ENCODE measurements at regions not wholly inside any gene's neighbourhood (a gene's known extent, or its start where the extent isn't known, plus 50 kb on each side); places are given as distances from the start of the nearest gene placed in this dataset.
"Not testable (repeated sequence)": the region's sequence is repeated elsewhere in the genome, so short reads cannot be mapped to it uniquely, and the experiment has no call there.

DNA sequence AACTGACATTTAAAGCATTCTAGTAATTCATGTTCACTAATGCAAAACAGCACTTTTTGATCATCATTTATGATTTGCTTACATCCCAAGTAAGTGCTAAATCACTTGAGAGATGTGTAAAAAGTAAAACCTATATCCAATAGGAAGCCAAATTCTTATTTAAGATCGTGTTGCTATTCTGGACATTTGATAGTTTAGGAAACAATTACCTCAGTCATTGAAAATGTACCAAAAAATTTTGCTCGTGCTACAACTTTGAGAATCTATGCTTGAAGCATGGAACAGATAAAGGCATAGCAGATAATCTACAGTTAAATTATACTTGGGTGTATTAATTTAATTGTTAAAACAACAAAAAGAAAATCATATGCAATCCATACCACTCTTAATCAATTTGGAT, 571.6 kb upstream of the NR2F2 start:
- H3K27ac ChIP-seq (ENCODE audit: low read length), result no peak overlapping the region
- no peaks in the 10 kb centered on the region for H3K9me3 ChIP-seq (ENCODE audit: control insufficient read depth in 1 of 2, low read length in 2 of 2)
- H3K4me3 ChIP-seq (ENCODE audit: low read depth in 1 of 2, low read length in 2 of 2), result no peak overlapping the region

GRCh38 chr15:95760508-95760907, 570.0 kb upstream of the NR2F2 start:
- H3K4me3 ChIP-seq (ENCODE audit: low read depth in 1 of 2, low read length in 2 of 2), result no peak overlapping the region
- no peaks in the 10 kb centered on the region for H3K4me1 ChIP-seq (ENCODE audit: control insufficient read depth in 1 of 2, insufficient read depth in 2 of 2, low read length in 2 of 2)
- no peak overlapping the region for H3K27ac ChIP-seq (ENCODE audit: low read length)
- H3K27me3 ChIP-seq (ENCODE audit: low read depth, low read length), result no peaks in the 10 kb centered on the region
- no peaks in the 10 kb centered on the region for H3K9me3 ChIP-seq (ENCODE audit: control insufficient read depth in 1 of 2, low read length in 2 of 2)
- no peaks in the 10 kb centered on the region for H3K36me3 ChIP-seq (ENCODE audit: control insufficient read depth in 1 of 2, insufficient read depth in 2 of 2, low read length in 2 of 2)

More for the DNA sequence above, 571.6 kb upstream of the NR2F2 start:
- no peaks in the 10 kb centered on the region for H3K4me1 ChIP-seq (ENCODE audit: control insufficient read depth in 1 of 2, insufficient read depth in 2 of 2, low read length in 2 of 2)
- no peaks in the 10 kb centered on the region for H3K36me3 ChIP-seq (ENCODE audit: control insufficient read depth in 1 of 2, insufficient read depth in 2 of 2, low read length in 2 of 2)
- H3K27me3 ChIP-seq (ENCODE audit: low read depth, low read length), result no peaks in the 10 kb centered on the region

- H3K27ac ChIP-seq (ENCODE audit: low read length), result no peak overlapping the region
- no peak overlapping the region for H3K4me3 ChIP-seq (ENCODE audit: low read depth in 1 of 2, low read length in 2 of 2)
- no peaks in the 10 kb centered on the region for H3K9me3 ChIP-seq (ENCODE audit: control insufficient read depth in 1 of 2, low read length in 2 of 2)
- H3K4me1 ChIP-seq (ENCODE audit: control insufficient read depth in 1 of 2, insufficient read depth in 2 of 2, low read length in 2 of 2), result no peaks in the 10 kb centered on the region
- H3K27me3 ChIP-seq (ENCODE audit: low read depth, low read length), result no peaks in the 10 kb centered on the region
- no peaks in the 10 kb centered on the region for H3K36me3 ChIP-seq (ENCODE audit: control insufficient read depth in 1 of 2, insufficient read depth in 2 of 2, low read length in 2 of 2)
Observed at GRCh38 chr15:95761501-95762165, 568.9 kb upstream of the NR2F2 start.

DNA sequence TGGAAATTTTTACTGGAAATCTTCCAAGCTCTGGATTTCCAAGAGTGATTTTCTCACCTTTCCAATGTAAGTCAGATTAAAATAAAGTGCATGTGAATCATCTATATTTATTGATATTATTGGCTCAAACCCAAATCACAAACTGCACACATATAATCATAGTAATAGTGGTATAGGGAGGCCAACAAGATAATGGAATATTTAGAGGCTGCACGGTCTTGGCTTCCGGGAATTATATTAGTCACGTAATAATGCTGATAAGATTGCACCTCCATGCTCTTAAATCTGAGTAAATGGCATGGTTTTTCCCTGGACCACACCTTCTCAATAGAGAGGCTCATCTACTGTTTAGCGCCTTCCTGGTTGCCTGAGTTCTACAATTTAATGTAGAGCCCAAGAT, 567.1 kb upstream of the NR2F2 start:
- H3K4me3 ChIP-seq (ENCODE audit: low read depth in 1 of 2, low read length in 2 of 2), result no peak overlapping the region
- no peaks in the 10 kb centered on the region for H3K9me3 ChIP-seq (ENCODE audit: control insufficient read depth in 1 of 2, low read length in 2 of 2)
- no peaks in the 10 kb centered on the region for H3K36me3 ChIP-seq (ENCODE audit: control insufficient read depth in 1 of 2, insufficient read depth in 2 of 2, low read length in 2 of 2)
- H3K4me1 ChIP-seq (ENCODE audit: control insufficient read depth in 1 of 2, insufficient read depth in 2 of 2, low read length in 2 of 2), result no peaks in the 10 kb centered on the region
- H3K27me3 ChIP-seq (ENCODE audit: low read depth, low read length), result no peaks in the 10 kb centered on the region
- no peak overlapping the region for H3K27ac ChIP-seq (ENCODE audit: low read length)

DNA sequence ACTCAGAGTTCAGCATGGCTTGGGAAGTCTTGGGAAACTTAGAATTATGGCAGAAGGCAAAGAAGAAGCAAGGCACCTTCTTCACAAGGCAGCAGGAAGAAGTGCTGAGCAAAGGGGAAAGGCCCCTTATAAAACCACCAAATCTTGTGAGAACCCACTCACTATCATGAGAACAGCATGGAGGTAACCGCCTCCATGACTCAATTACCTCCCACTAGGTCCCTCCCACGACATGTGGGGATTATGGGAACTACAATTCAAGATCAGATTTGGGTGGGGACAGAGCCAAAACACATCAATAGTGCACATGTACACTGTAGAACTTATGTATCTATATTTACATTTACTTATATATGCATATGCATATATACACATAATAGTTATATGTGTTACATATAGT, 565.3 kb upstream of the NR2F2 start:
- no peaks in the 10 kb centered on the region for H3K9me3 ChIP-seq (ENCODE audit: control insufficient read depth in 1 of 2, low read length in 2 of 2)
- no peaks in the 10 kb centered on the region for H3K36me3 ChIP-seq (ENCODE audit: control insufficient read depth in 1 of 2, insufficient read depth in 2 of 2, low read length in 2 of 2)
- no peak overlapping the region for H3K4me3 ChIP-seq (ENCODE audit: low read depth in 1 of 2, low read length in 2 of 2)

GRCh38 chr15:95770196-95770595, 560.3 kb upstream of the NR2F2 start:
- H3K36me3 ChIP-seq (ENCODE audit: control insufficient read depth in 1 of 2, insufficient read depth in 2 of 2, low read length in 2 of 2), result no peaks in the 10 kb centered on the region
- H3K4me3 ChIP-seq (ENCODE audit: low read depth in 1 of 2, low read length in 2 of 2), result no peak overlapping the region

More for the DNA sequence above, 565.3 kb upstream of the NR2F2 start:
- H3K4me1 ChIP-seq (ENCODE audit: control insufficient read depth in 1 of 2, insufficient read depth in 2 of 2, low read length in 2 of 2), result no peaks in the 10 kb centered on the region
- no peaks in the 10 kb centered on the region for H3K27me3 ChIP-seq (ENCODE audit: low read depth, low read length)
- no peak overlapping the region for H3K27ac ChIP-seq (ENCODE audit: low read length)

GRCh38 chr15:95772982-95773381, 557.5 kb upstream of the NR2F2 start:
- Histone ChIP-seq H3K27me3 (ENCODE audit: low read depth, low read length) (no peaks in the 10 kb centered on the region), H3K9me3 (ENCODE audit: control insufficient read depth in 1 of 2, low read length in 2 of 2) (no peaks in the 10 kb centered on the region), H3K4me1 (ENCODE audit: control insufficient read depth in 1 of 2, insufficient read depth in 2 of 2, low read length in 2 of 2) (no peaks in the 10 kb centered on the region), H3K4me3 (ENCODE audit: low read depth in 1 of 2, low read length in 2 of 2) (no peak overlapping the region), H3K27ac (ENCODE audit: low read length) (no peak overlapping the region), H3K36me3 (ENCODE audit: control insufficient read depth in 1 of 2, insufficient read depth in 2 of 2, low read length in 2 of 2) (no peaks in the 10 kb centered on the region)

More at GRCh38 chr15:95770196-95770595, 560.3 kb upstream of the NR2F2 start:
- no peaks in the 10 kb centered on the region for H3K9me3 ChIP-seq (ENCODE audit: control insufficient read depth in 1 of 2, low read length in 2 of 2)
- no peaks in the 10 kb centered on the region for H3K27me3 ChIP-seq (ENCODE audit: low read depth, low read length)
- no peak overlapping the region for H3K27ac ChIP-seq (ENCODE audit: low read length)
- no peaks in the 10 kb centered on the region for H3K4me1 ChIP-seq (ENCODE audit: control insufficient read depth in 1 of 2, insufficient read depth in 2 of 2, low read length in 2 of 2)

GRCh38 chr15:95784508-95784907, 546.0 kb upstream of the NR2F2 start:
- H3K9me3 ChIP-seq (ENCODE audit: control insufficient read depth in 1 of 2, low read length in 2 of 2), result peaks cover 8 to 30% of the 10 kb centered on the region in 2 donors
- H3K36me3 ChIP-seq (ENCODE audit: control insufficient read depth in 1 of 2, insufficient read depth in 2 of 2, low read length in 2 of 2), result no peaks in the 10 kb centered on the region
- no peaks in the 10 kb centered on the region for H3K4me1 ChIP-seq (ENCODE audit: control insufficient read depth in 1 of 2, insufficient read depth in 2 of 2, low read length in 2 of 2)
- no peaks in the 10 kb centered on the region for H3K27me3 ChIP-seq (ENCODE audit: low read depth, low read length)
- no peak overlapping the region for H3K4me3 ChIP-seq (ENCODE audit: low read depth in 1 of 2, low read length in 2 of 2)
- H3K27ac ChIP-seq (ENCODE audit: low read length), result no peak overlapping the region

DNA sequence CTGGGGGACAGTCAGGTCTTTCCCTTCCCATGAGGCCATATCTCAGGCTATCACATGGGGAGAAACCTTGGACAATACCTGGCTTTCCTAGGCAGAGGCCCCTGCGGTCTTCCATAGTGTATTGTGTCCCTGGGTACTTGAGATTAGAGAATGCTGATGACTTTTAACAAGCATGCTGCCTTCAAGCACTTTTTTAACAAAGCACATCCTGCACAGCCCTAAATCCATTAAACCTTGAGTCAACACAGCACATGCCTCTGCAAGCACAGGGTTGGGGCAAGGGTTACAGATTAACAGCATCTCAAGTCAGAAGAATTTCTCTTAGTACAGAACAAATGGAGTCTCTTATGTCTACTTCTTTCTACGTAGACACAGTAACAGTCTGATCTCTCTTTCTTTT, 545.2 kb upstream of the NR2F2 start:
- H3K27me3 ChIP-seq (ENCODE audit: low read depth, low read length); H3K27ac ChIP-seq (ENCODE audit: low read length); H3K4me3 ChIP-seq (ENCODE audit: low read depth in 1 of 2, low read length in 2 of 2); H3K36me3 ChIP-seq (ENCODE audit: control insufficient read depth in 1 of 2, insufficient read depth in 2 of 2, low read length in 2 of 2); H3K4me1 ChIP-seq (ENCODE audit: control insufficient read depth in 1 of 2, insufficient read depth in 2 of 2, low read length in 2 of 2): not testable (repeated sequence)
- peaks cover 8 to 30% of the 10 kb centered on the region in 2 donors for H3K9me3 ChIP-seq (ENCODE audit: control insufficient read depth in 1 of 2, low read length in 2 of 2)

GRCh38 chr15:95793231-95793630, 537.3 kb upstream of the NR2F2 start:
- Histone ChIP-seq H3K9me3 (ENCODE audit: control insufficient read depth in 1 of 2, low read length in 2 of 2) (no peaks in the 10 kb centered on the region), H3K27me3 (ENCODE audit: low read depth, low read length) (no peaks in the 10 kb centered on the region), H3K27ac (ENCODE audit: low read length) (no peak overlapping the region), H3K36me3 (ENCODE audit: control insufficient read depth in 1 of 2, insufficient read depth in 2 of 2, low read length in 2 of 2) (no peaks in the 10 kb centered on the region), H3K4me3 (ENCODE audit: low read depth in 1 of 2, low read length in 2 of 2) (no peak overlapping the region), H3K4me1 (ENCODE audit: control insufficient read depth in 1 of 2, insufficient read depth in 2 of 2, low read length in 2 of 2) (no peaks in the 10 kb centered on the region)

DNA sequence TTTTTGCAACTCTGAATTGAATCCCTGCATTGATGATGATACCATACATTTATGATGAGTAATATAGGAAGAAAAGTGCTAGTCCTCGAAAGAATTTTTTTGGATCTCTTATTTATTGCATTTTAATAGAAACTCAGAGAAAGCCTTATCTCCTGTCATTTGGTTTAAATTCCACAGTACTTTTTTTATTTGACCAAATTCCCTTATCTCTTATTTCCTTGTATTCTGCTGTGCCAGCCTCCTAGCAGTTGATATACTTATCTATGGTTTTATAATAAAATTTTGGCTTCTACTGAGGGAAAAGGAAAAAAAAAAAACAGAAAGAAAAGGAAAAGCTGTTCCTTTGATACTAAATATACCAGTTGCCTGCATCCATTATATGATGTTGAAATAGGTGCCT, 535.1 kb upstream of the NR2F2 start:
- no peaks in the 10 kb centered on the region for H3K27me3 ChIP-seq (ENCODE audit: low read depth, low read length)
- H3K27ac ChIP-seq (ENCODE audit: low read length), result no peak overlapping the region
- no peaks in the 10 kb centered on the region for H3K36me3 ChIP-seq (ENCODE audit: control insufficient read depth in 1 of 2, insufficient read depth in 2 of 2, low read length in 2 of 2)
- no peak overlapping the region for H3K4me3 ChIP-seq (ENCODE audit: low read depth in 1 of 2, low read length in 2 of 2)
- H3K4me1 ChIP-seq (ENCODE audit: control insufficient read depth in 1 of 2, insufficient read depth in 2 of 2, low read length in 2 of 2), result no peaks in the 10 kb centered on the region
- H3K9me3 ChIP-seq (ENCODE audit: control insufficient read depth in 1 of 2, low read length in 2 of 2), result no peaks in the 10 kb centered on the region
